ENCODE measurements at regions not wholly inside any gene's neighbourhood (a gene's known extent, or its start where the extent isn't known, plus 50 kb on each side); places are given as distances from the start of the nearest gene placed in this dataset.

DNA sequence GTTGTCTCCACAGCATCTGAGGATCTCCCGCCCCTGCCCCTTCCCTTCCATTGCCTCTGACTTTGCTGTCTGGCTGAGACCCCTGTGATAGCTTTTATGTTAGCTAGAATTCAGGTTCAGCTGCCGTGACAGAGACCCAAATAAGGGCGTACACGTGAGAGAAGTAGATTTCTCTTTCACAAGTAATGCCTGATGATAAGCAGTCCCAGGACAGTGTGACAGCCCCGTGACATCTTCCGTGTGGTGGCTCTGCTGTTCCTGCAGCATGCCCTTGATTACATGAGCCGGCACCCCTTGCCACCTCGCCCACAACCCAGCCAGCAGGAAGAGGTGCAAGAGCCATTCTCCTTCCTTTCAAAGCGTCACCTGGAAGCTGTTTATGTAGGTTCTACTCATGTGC is 130.9 kb upstream of the PODXL start:
- no peak overlapping the region for H3K4me3 ChIP-seq
- H3K4me2 ChIP-seq: no peak overlapping the region
- TF ChIP-seq RFX5 (IDR thresholded peaks at IDR 0.05) (no peak), PHF8 (IDR thresholded peaks at IDR 0.05; ENCODE audit: borderline replicate concordance, low read depth) (no peak), KDM5A (IDR thresholded peaks at IDR 0.05) (no peak), POLR2A (IDR thresholded peaks at IDR 0.05; ENCODE audit: low read length) (no peak), BHLHE40 (IDR thresholded peaks at IDR 0.05; ENCODE audit: low read depth, low read length) (no peak)
- H3K27ac ChIP-seq: no peak overlapping the region
- no peak for ATAC-seq
- no peak for DNase-seq (ENCODE audit: low read depth in 1 of 2, low spot score in 1 of 2)
- FAIRE-seq: no peak
- whole genome bisulfite sequencing (ENCODE audit: missing lambda C conversion rate): 48% methylated on average over 9 of the region's 9 CpGs
- H3K4me1 ChIP-seq: no peaks in the 10 kb centered on the region
- CTCF ChIA-PET: interaction anchor here (0.6 to 7.2 kb wide), 7 partner anchors 9 to 894 kb away, joined by 3 to 69 read pairs (median 17); no protein-coding TSS in a partner anchor
- POLR2A ChIA-PET: no interaction called here
- H3K9me3 ChIP-seq: no peaks in the 10 kb centered on the region

DNA sequence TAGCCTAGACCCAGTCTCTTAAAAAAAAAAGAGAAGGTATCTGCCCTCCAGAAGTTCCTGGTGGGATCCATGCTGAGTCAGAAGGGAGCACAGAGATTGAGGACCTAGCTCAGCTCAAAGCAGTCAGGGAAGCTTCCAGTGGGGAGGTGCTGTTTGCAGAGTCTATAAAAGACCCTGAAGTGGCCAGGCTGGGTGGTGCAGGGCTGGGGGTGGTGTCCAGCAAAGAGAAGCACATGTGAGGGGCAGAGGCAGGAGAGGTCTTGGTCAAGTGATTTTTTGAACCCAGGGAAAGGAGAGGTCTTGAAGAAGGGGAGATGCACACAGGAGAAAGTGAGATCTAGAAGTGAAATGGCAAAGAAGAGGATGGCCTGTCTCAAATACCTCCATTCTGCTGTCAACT is 130.4 kb upstream of the PODXL start:
- no peak overlapping the region for H3K4me3 ChIP-seq
- ChIA-PET POLR2A (no interaction called here), CTCF (interaction anchor here (0.6 to 7.2 kb wide), 5 partner anchors 15 to 894 kb away, joined by 3 to 69 read pairs (median 28); no protein-coding TSS in a partner anchor)
- TF ChIP-seq, protein P1, sequence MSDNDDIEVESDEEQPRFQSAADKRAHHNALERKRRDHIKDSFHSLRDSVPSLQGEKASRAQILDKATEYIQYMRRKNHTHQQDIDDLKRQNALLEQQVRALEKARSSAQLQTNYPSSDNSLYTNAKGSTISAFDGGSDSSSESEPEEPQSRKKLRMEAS (IDR thresholded peaks at IDR 0.05): no peak
- no peak for TF ChIP-seq CHD4 (IDR thresholded peaks at IDR 0.05; ENCODE audit: borderline replicate concordance)
- TF ChIP-seq, protein P2, sequence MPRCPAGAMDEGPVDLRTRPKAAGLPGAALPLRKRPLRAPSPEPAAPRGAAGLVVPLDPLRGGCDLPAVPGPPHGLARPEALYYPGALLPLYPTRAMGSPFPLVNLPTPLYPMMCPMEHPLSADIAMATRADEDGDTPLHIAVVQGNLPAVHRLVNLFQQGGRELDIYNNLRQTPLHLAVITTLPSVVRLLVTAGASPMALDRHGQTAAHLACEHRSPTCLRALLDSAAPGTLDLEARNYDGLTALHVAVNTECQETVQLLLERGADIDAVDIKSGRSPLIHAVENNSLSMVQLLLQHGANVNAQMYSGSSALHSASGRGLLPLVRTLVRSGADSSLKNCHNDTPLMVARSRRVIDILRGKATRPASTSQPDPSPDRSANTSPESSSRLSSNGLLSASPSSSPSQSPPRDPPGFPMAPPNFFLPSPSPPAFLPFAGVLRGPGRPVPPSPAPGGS (IDR thresholded peaks at IDR 0.05): no peak
- no peak for TF ChIP-seq TFCP2L1 (CRISPR knock-in tag; IDR thresholded peaks at IDR 0.05)
- no peak for TF ChIP-seq RCOR1 (IDR thresholded peaks at IDR 0.05; ENCODE audit: low read depth, low read length)
- no peak for TF ChIP-seq POLR2A (IDR thresholded peaks at IDR 0.05; ENCODE audit: low read length)
- no peak for TF ChIP-seq NPAS2 (CRISPR knock-in tag; IDR thresholded peaks at IDR 0.05; ENCODE audit: borderline replicate concordance)
- no peak for TF ChIP-seq RFX5 (IDR thresholded peaks at IDR 0.05)
- TF ChIP-seq FOSB (CRISPR knock-in tag; IDR thresholded peaks at IDR 0.05): no peak
- TF ChIP-seq ESRRA (IDR thresholded peaks at IDR 0.05; ENCODE audit: borderline replicate concordance, low read length): no peak
- TF ChIP-seq SMC3 (IDR thresholded peaks at IDR 0.05): no peak
- no peak for TF ChIP-seq MAZ (IDR thresholded peaks at IDR 0.05; ENCODE audit: borderline replicate concordance, low read depth, low read length)
- no peak for TF ChIP-seq POLR2AphosphoS2 (conservative IDR thresholded peaks at IDR 0.05; ENCODE audit: low read length)
- TF ChIP-seq MYC (IDR thresholded peaks at IDR 0.05; ENCODE audit: borderline replicate concordance, low read length): no peak
- TF ChIP-seq RAD21 (conservative IDR thresholded peaks at IDR 0.05 in 1 of 2, IDR thresholded peaks at IDR 0.05 in 1 of 2): no peak
- TF ChIP-seq, protein P3, sequence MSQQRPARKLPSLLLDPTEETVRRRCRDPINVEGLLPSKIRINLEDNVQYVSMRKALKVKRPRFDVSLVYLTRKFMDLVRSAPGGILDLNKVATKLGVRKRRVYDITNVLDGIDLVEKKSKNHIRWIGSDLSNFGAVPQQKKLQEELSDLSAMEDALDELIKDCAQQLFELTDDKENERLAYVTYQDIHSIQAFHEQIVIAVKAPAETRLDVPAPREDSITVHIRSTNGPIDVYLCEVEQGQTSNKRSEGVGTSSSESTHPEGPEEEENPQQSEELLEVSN (IDR thresholded peaks at IDR 0.05; ENCODE audit: borderline replicate concordance, low read depth): no peak
- no peak for TF ChIP-seq TP53 (CRISPR knock-in tag; IDR thresholded peaks at IDR 0.05)
- no peak for TF ChIP-seq FOXS1 (CRISPR knock-in tag; IDR thresholded peaks at IDR 0.05)
- TF ChIP-seq, protein P4, sequence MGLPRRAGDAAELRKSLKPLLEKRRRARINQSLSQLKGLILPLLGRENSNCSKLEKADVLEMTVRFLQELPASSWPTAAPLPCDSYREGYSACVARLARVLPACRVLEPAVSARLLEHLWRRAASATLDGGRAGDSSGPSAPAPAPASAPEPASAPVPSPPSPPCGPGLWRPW (IDR thresholded peaks at IDR 0.05): no peak
- no peaks in the 10 kb centered on the region for H3K4me1 ChIP-seq
- H3K27ac ChIP-seq: no peak overlapping the region
- FAIRE-seq (no peak), ATAC-seq (no peak), DNase-seq (ENCODE audit: low read depth in 1 of 2, low spot score in 1 of 2) (no peak)
- no peaks in the 10 kb centered on the region for H3K9me3 ChIP-seq
- no peak overlapping the region for H3K4me2 ChIP-seq

DNA sequence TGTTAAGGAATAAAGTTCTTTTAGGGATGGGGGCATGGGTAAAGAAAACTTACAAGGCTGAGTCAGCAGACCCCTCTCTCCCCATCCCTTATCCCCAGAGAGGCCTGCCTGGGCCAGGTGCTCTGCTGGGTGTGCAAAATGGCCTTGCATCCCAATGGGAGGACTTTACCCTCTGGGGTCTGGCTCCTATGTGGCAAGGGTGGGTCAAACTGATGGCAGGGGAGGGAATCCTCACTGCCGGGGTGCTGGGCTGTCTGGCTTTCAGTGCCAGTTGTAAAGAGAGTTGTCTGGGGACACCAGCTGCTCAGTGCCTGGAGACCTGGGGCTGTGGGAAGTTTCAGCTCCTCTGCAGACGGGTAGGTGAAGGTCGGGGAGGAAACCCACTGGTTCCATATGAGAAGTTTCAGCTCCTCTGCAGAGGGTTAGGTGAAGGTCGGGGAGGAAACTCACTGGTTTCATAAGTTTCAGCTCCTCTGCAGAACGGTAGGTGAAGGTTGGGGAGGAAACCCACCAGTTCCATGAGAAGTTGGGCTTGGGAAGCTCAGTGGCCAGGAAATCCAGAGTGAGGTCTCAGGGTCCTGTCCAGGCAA is 127.2 kb upstream of the PODXL start:
- WGBS (ENCODE audit: missing lambda C conversion rate): 37% methylated on average over 5 of the region's 5 CpGs
- no peak for FAIRE-seq
- ChIA-PET CTCF (interaction anchor here (1.1 to 1.5 kb wide), 2 partner anchors 8 to 897 kb away, joined by 3 to 6 read pairs; no protein-coding TSS in a partner anchor), POLR2A (no interaction called here)
- Histone ChIP-seq H3K9me3 (no peaks in the 10 kb centered on the region), H3K4me2 (no peak overlapping the region), H3K4me3 (no peak overlapping the region), H3K4me1 (no peaks in the 10 kb centered on the region), H3K27ac (no peak overlapping the region)
- no peak for DNase-seq (ENCODE audit: low read depth in 1 of 2, low spot score in 1 of 2)
- ATAC-seq: no peak
- no peak for TF ChIP-seq BHLHE40 (IDR thresholded peaks at IDR 0.05; ENCODE audit: low read depth, low read length)
- TF ChIP-seq RARB (CRISPR knock-in tag; IDR thresholded peaks at IDR 0.05): no peak
- TF ChIP-seq HDAC2 (IDR thresholded peaks at IDR 0.05): no peak
- TF ChIP-seq SREBF2 (IDR thresholded peaks at IDR 0.05): no peak
- no peak for TF ChIP-seq CBX8 (IDR thresholded peaks at IDR 0.05)
- no peak for TF ChIP-seq NR3C1 (IDR thresholded peaks at IDR 0.05)
- TF ChIP-seq EHF (CRISPR knock-in tag; IDR thresholded peaks at IDR 0.05): no peak
- TF ChIP-seq FOXS1 (CRISPR knock-in tag; IDR thresholded peaks at IDR 0.05): no peak
- no peak for TF ChIP-seq NPAS2 (CRISPR knock-in tag; IDR thresholded peaks at IDR 0.05; ENCODE audit: borderline replicate concordance)
- TF ChIP-seq HOXB5 (CRISPR knock-in tag; IDR thresholded peaks at IDR 0.05): no peak
- TF ChIP-seq ZSCAN20 (CRISPR knock-in tag; IDR thresholded peaks at IDR 0.05): no peak
- TF ChIP-seq, protein P3 (IDR thresholded peaks at IDR 0.05; ENCODE audit: borderline replicate concordance, low read depth): no peak
- TF ChIP-seq EP300 (IDR thresholded peaks at IDR 0.05): no peak
- no peak for TF ChIP-seq ESRRA (IDR thresholded peaks at IDR 0.05; ENCODE audit: borderline replicate concordance, low read length)
- TF ChIP-seq RCOR1 (IDR thresholded peaks at IDR 0.05; ENCODE audit: low read depth, low read length): no peak
- TF ChIP-seq MAFK (IDR thresholded peaks at IDR 0.05; ENCODE audit: partially characterized antibody): no peak
- TF ChIP-seq, protein P4 (IDR thresholded peaks at IDR 0.05): no peak
- TF ChIP-seq HOXB13 (CRISPR knock-in tag; IDR thresholded peaks at IDR 0.05; ENCODE audit: low read depth): no peak

All from A549 (cell line).